Glomerular visceral epithelial cell (primary cell): ENCODE measurements at regions not wholly inside any gene's neighbourhood (a gene's known extent, or its start where the extent isn't known, plus 50 kb on each side); places are given as distances from the start of the nearest gene placed in this dataset.
"Not testable (repeated sequence)": the region's sequence is repeated elsewhere in the genome, so short reads cannot be mapped to it uniquely, and the experiment has no call there.

Experiments
- DNase-seq: peaks from one replicate; pipeline ENCODE4 v3.0.0-alpha.2; 2016; ENCODE audit errors: extremely low spot score

GRCh38 chr2:147609301-147609700, 235.5 kb upstream of the ACVR2A start:
- no peak for DNase-seq

GRCh38 chr2:147607379-147607778, 237.4 kb upstream of the ACVR2A start:
- no peak for DNase-seq

GRCh38 chr2:147603876-147604275, 241.0 kb upstream of the ACVR2A start:
- no peak for DNase-seq

- no peak for DNase-seq
These were observed 241.4 kb upstream of the ACVR2A start for GRCh38 chr2:147603447-147603846.

GRCh38 chr2:147600646-147601045, 244.2 kb upstream of the ACVR2A start:
- no peak for DNase-seq

- DNase-seq, result peak; percentile 40
These were observed 244.6 kb upstream of the ACVR2A start for GRCh38 chr2:147600223-147600622.

GRCh38 chr2:147595200-147595599, 249.6 kb upstream of the ACVR2A start:
- no peak for DNase-seq

DNA sequence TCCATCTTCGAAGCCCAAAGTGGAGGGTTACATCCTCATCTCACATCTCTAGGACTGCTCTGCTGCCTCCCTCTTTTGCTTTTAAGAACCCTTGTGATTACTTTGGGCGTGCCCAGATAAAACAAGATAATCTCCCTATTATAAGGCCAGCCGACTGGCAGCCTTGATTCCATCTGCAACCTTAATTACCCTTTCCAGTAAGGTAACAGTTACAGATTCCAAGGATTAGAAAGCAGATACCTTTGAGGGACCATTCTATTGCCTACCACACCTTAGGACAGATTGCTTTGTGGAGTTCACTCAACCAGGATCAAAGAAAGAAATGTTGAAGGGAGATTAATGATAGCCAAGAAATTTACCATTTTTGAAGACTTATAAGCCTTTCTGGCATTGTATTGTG, 250.8 kb upstream of the ACVR2A start:
- DNase-seq, result no peak

- not testable (repeated sequence) for DNase-seq
These were observed 252.0 kb upstream of the ACVR2A start for GRCh38 chr2:147592784-147593183.

- DNase-seq, result no peak
These were observed 255.7 kb upstream of the ACVR2A start for GRCh38 chr2:147589127-147589526.

DNA sequence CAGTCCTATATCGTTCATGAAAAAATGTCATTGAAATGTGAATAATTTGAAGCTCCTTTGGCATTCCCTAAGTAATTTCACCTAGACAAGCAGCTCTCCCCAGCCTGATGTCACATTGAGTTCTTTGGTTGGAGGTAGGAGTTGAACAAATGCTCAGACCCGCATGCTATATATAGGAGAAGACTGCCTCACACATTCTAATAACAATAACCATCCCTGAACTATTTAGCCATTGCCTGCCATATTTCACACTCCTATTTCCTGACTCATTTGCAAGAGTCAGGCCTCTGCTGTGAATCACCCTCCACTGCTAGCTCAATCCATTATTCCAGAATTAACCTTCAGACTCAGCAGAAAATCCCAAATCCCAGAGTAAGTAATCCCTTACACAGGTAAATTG, 256.6 kb upstream of the ACVR2A start:
- DNase-seq, result peak; percentile 41

DNA sequence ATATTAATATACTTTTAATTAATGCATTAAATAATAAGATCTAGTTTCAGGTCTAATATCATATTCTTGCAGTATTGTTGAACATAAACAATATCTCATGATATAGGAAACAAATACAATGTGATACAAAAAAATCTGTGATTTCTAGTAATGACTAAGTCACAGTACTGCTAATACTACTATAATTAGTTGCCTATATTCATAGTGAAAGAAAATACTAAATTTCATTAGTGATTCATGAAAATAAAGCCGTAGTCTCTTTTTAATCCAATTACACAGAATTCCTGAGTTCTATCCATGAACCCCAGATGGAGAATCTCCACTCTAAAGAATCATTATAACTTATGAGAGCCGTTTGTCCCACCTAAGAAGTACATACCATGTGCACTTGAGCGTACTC, 266.3 kb upstream of the ACVR2A start:
- no peak for DNase-seq

GRCh38 chr2:147577998-147578380, 266.8 kb upstream of the ACVR2A start:
- no peak for DNase-seq

DNA sequence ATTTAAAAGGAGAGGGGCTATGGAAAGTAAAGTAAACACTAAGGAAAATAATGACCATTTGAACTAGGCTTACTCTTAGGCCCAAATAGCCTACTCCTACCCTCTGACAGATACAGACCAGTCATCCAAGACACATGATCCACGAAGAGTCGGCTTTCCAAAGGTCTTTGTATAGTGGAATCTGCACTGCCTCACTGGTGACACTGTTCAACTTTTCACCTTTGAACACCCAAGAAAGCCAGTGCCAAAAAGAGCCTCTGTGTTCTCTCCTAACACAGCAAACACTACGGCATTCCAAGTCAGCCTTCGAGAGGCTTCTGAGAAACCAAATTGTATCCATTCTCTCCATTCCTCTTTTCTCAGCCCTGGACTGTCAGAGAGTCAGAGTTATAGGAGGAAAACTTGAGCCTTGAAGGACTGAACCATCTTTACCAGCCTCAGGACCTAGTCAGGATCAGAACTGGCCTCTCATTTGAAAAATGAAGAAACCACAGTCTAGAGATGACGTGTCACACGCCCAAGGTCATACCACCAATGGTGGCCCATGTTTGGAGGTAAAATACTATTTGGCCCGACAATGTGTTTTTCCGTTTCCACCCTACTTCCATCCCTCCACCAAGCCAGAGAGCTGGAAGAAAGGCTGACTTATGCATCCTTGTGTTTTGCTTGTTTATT, 267.4 kb upstream of the ACVR2A start:
- DNase-seq, result no peak

GRCh38 chr2:147575106-147575505, 269.7 kb upstream of the ACVR2A start:
- no peak for DNase-seq

DNA sequence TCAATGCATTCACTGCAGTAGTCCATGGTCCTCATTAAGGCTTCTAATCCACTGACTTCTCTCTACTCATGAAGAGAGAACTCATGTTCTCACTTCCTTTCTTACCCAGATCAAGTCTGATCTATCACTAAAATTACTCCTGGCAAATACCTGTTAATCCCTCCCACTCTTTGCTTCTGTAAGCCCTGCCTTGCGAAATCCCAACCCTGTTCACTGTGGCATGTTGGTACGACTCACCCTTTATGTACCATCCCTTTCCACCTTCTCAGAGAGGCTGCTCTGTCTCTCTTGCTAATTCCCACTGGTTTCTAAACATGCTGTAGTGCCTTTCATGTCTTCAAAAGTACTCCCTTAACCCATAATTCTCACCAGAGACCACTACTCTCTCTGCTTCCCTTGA, 272.2 kb upstream of the ACVR2A start:
- no peak for DNase-seq

GRCh38 chr2:147569426-147569825, 275.4 kb upstream of the ACVR2A start:
- no peak for DNase-seq

- no peak for DNase-seq
These were observed 276.7 kb upstream of the ACVR2A start for GRCh38 chr2:147568109-147568508.

DNA sequence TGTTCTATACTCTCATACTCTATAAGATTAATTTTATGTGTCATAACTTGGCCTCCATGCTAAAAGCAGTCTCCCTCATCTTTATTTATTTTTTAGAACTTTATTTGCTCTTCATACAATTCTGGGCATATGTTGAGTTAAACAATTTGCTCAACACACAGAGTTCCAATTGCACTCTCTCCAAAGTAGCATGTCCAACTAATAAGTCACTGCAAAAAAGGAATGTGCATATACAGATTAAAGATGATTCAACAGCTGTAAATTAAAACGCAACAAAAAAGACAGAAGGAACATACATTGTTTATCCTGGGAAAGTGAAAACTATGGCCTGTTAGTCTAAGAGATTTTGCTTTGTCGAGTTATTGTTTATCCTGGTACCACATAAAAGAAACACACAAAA, 277.7 kb upstream of the ACVR2A start:
- no peak for DNase-seq

DNA sequence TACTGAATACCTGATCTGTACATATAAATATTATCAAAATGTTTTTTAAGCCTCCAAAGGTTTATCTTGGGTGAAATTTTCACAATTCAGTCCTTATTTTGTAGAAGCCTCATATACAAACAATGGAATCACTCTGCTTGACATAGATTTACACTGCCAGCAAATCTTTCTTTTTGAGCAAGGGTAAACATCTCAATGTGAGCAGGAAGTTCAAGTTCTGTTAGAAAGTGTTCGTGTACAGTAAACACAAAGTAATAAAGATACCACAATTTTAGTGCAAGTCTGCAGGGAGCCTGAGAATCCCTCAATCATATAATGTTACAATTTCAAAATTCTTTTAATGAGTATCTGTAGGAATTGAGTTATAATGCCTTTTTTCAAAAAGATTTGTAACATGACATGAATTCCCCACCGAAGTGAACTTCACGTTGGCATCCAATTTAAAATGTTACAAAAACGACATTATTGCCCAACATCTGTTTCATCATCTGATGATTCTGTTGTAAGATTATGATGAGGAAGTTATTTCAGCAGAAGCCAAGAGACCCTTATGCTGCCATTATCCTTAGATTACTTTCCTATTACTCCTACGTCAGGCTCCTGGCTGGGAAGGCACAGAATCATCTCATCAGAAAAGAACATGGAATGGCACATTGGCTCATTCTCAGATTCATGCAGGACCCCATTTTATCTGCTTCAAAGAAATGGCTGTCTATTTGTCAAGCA, 283.9 kb upstream of the ACVR2A start:
- DNase-seq, result no peak

GRCh38 chr2:147559070-147559725, 285.6 kb upstream of the ACVR2A start:
- DNase-seq, result no peak

DNA sequence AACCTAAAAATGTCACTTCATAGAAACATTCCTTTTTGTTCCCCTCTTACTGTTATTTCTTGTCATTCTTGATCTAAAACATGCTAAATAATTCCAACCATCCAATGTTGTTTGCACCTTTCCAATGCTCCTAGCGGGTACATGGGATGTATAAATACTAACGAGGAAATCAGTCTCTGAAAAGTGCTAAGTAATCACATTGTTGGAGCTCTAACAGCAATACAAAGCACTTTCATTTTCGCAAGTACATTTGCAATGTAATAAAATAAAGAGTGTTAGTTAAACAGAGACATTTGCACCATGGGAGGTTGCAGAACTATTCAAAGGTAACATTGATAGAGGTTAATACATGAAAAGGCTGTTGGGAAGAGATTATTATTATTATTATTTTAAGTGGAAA, 286.2 kb upstream of the ACVR2A start:
- no peak for DNase-seq

DNA sequence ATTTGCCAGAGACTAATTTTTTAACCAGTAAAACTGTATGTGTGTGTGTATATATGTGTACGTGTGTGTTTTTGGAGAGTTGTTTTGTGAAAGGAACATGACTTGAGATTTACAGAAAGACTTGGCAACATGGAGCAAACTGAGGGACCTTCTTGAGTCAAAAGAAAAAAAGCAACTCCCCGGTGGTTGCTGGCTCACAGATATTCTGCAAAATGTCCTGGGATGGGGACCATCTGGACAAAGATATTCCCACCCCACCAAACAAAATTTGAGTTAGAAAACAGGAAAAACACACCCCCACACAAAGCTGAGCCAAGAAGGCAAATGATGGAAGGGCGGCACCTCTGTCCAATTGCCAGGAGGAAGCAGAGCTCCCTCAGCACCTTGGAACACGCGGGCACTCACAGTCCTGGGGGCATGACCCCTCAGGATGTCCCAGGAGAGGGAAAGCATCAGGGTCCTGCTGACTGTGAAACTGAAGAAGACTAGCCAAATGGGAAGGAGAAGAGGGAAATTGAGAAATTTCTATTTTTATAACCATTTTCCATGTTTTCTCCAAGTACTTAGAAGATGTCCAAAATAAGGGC, 290.2 kb upstream of the ACVR2A start:
- no peak for DNase-seq
